SU-DHL-6 (cell line): ENCODE measurements at regions not wholly inside any gene's neighbourhood (a gene's known extent, or its start where the extent isn't known, plus 50 kb on each side); places are given as distances from the start of the nearest gene placed in this dataset.

Source experiments
- H2AFZ ChIP-seq: fragments of 200-600 bp; sonication (generic); 2 replicates; pipeline ENCODE4 v1.6.1; 2014; ENCODE audit warnings: low read depth, mild to moderate bottlenecking, moderate library complexity, mixed read lengths, antibody characterized with exemption, low read length; ENCODE audit not compliant: severe bottlenecking
- H3F3A ChIP-seq: fragments of 200-600 bp; shearing (Covaris generic); 2 replicates; pipeline ENCODE4 v1.6.0; 2016; ENCODE audit warnings: antibody characterized with exemption, mild to moderate bottlenecking; ENCODE audit not compliant: insufficient read depth
- H3K27ac ChIP-seq: fragments of 200-600 bp; sonication (generic); 2 replicates; pipeline ENCODE4 v1.5.1; 2016; ENCODE audit warnings: low read depth, mild to moderate bottlenecking, low read length, moderate library complexity, mixed read lengths
- H3K27me3 ChIP-seq: fragments of 200-600 bp; sonication (generic), shearing (Covaris generic); 2 replicates; pipeline ENCODE4 v1.6.0; 2014; ENCODE audit warnings: mild to moderate bottlenecking, low read length
- H3K36me3 ChIP-seq: fragments of 200-600 bp; sonication (generic); 2 replicates; pipeline ENCODE4 v1.6.1; 2014; ENCODE audit warnings: mild to moderate bottlenecking, low read length, mixed read lengths
- H3K4me2 ChIP-seq: fragments of 300-600, 200-600 bp; shearing (Covaris generic), sonication (generic); 2 replicates; pipeline ENCODE4 v1.6.0; 2014; ENCODE audit warnings: low read length, low read depth, mild to moderate bottlenecking; ENCODE audit not compliant: poor library complexity, severe bottlenecking
- H3K4me3 ChIP-seq: fragments of 200-600 bp; sonication (generic); 2 replicates; pipeline ENCODE4 v1.5.1; 2014; ENCODE audit warnings: antibody characterized with exemption, low read length, mild to moderate bottlenecking, mixed read lengths; ENCODE audit not compliant: insufficient read depth, poor library complexity, severe bottlenecking
- H3K79me2 ChIP-seq: fragments of 200-600 bp; sonication (generic); 2 replicates; pipeline ENCODE4 v1.6.1; 2014; ENCODE audit warnings: mild to moderate bottlenecking, low read length, moderate library complexity; ENCODE audit not compliant: insufficient read depth
- H3K9ac ChIP-seq: fragments of 200-600 bp; sonication (generic); 2 replicates; pipeline ENCODE4 v1.7.0; 2014; ENCODE audit warnings: mild to moderate bottlenecking, low read length
- H3K9me2 ChIP-seq: fragments of 200-600 bp; sonication (generic); replicated peaks from 2 replicates; pipeline ENCODE4 v1.6.1; 2014; ENCODE audit warnings: low read length; ENCODE audit not compliant: insufficient read depth
- H3K9me3 ChIP-seq: fragments of 200-600 bp; sonication (generic); 2 replicates; pipeline ENCODE4 v1.6.1; 2014; ENCODE audit warnings: low read length, mixed read lengths; ENCODE audit not compliant: insufficient read depth
- H4K20me1 ChIP-seq: fragments of 200-600 bp; sonication (generic); 2 replicates; pipeline ENCODE4 v1.6.1; 2014; ENCODE audit warnings: low read depth, mild to moderate bottlenecking, antibody characterized with exemption, low read length, moderate library complexity, mixed read lengths
- EZH2phosphoT487 ChIP-seq: fragments of 200-600 bp; sonication (generic), shearing (Covaris generic); conservative IDR thresholded peaks from 2 replicates; pipeline ENCODE4 v1.6.1; 2018; ENCODE audit warnings: mild to moderate bottlenecking, antibody characterized with exemption, low read length, moderate library complexity, mixed read lengths
- TF ChIP-seq, protein P1 (sequence below): fragments of 200-600 bp; sonication (generic); IDR thresholded peaks from one replicate; pipeline ENCODE4 v1.5.1; 2017; ENCODE audit warnings: antibody characterized with exemption, mild to moderate bottlenecking, low read length, moderate library complexity; ENCODE audit not compliant: insufficient read depth, poor library complexity, severe bottlenecking

DNA sequence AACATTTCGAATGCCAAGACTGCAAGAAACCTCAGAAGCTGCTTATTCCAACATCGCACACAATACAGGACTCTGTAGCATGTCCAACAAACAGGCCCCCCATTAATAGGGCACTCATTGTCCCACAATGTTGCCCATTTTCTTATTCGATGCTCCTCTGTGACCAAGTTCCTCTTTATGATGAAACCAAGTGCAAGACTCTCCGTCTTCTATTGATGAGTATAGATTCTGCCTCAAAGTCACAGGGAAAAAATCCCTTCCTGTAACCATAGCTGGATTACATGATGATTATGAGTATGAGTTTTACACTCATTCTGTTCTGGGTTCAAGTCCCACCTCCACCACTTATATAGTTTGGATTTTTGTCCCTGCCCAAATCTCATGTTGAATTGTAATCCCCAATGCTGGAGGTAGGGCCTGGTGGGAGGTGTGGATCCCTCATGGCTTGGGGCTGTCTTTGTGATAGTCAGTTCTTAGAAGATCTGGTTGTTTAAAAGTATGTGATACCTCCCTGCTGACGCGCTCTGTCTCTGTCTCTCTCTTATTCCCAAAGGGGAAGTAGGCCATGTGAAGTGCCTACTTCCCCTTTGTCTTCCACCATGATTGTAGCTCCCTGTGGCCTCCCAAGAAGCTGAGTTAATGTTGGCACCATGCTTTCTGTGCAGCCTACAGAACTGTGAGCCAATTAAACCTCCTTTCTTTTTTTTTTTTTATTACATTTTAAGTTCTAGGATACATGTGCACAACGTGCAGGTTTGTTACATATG lies 148.7 kb downstream of the OSR1 start:
- no peak overlapping the region for H2AFZ ChIP-seq
- H3K4me2 ChIP-seq, result no peak overlapping the region
- no peaks in the 10 kb centered on the region for H3K79me2 ChIP-seq
- H4K20me1 ChIP-seq, result no peaks in the 10 kb centered on the region
- no peaks in the 10 kb centered on the region for H3K27me3 ChIP-seq
- H3K9me3 ChIP-seq, result no peaks in the 10 kb centered on the region
- no peaks in the 10 kb centered on the region for H3F3A ChIP-seq
- TF ChIP-seq, protein P1, sequence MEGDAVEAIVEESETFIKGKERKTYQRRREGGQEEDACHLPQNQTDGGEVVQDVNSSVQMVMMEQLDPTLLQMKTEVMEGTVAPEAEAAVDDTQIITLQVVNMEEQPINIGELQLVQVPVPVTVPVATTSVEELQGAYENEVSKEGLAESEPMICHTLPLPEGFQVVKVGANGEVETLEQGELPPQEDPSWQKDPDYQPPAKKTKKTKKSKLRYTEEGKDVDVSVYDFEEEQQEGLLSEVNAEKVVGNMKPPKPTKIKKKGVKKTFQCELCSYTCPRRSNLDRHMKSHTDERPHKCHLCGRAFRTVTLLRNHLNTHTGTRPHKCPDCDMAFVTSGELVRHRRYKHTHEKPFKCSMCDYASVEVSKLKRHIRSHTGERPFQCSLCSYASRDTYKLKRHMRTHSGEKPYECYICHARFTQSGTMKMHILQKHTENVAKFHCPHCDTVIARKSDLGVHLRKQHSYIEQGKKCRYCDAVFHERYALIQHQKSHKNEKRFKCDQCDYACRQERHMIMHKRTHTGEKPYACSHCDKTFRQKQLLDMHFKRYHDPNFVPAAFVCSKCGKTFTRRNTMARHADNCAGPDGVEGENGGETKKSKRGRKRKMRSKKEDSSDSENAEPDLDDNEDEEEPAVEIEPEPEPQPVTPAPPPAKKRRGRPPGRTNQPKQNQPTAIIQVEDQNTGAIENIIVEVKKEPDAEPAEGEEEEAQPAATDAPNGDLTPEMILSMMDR, result no peak
- TF ChIP-seq EZH2phosphoT487, result no peak
- H3K36me3 ChIP-seq, result no peaks in the 10 kb centered on the region
- no peak overlapping the region for H3K27ac ChIP-seq
- H3K4me3 ChIP-seq, result no peak overlapping the region
- H3K9me2 ChIP-seq, result no peaks in the 10 kb centered on the region
- H3K9ac ChIP-seq, result no peak overlapping the region

DNA sequence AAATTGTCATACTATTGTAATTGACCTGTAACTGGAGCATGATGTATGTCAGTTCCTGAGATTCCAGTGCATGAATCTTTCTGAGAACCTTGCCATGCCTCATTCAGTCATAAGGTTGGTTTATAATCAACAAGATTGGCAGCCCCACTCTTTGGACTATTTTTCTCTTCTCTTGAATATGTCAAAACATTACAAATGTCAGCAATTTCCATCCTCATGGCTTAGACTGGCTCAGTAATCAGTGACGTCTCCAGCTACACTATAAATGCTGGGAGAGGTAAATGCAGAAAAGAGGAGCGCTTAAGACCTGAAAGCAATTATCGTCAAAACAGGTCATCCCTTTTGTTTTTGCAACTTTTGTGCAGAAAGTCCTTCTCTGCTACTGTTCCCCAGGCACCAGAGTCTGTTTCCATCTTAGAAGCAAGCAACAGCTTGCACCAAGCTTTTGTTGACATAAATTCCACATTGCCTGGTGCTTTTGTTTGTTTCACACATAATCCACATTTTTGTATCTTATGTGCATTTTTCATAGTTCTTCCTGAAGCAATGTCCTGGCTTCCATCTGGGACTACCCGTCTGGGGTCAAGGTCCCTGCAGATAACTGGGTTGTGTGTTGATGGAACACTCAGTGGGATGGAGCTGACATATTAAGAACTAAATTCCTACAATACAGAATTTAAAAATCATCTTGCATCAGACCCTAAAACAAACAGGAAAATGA lies 149.8 kb downstream of the OSR1 start:
- Histone ChIP-seq H3K9ac (no peak overlapping the region), H3K36me3 (no peaks in the 10 kb centered on the region), H3F3A (no peaks in the 10 kb centered on the region), H2AFZ (no peak overlapping the region), H3K27me3 (no peaks in the 10 kb centered on the region), H3K9me3 (no peaks in the 10 kb centered on the region), H4K20me1 (no peaks in the 10 kb centered on the region), H3K4me3 (no peak overlapping the region), H3K27ac (no peak overlapping the region), H3K79me2 (no peaks in the 10 kb centered on the region), H3K4me2 (no peak overlapping the region), H3K9me2 (no peaks in the 10 kb centered on the region)
- no peak for TF ChIP-seq EZH2phosphoT487
- TF ChIP-seq, protein P1, result no peak

DNA sequence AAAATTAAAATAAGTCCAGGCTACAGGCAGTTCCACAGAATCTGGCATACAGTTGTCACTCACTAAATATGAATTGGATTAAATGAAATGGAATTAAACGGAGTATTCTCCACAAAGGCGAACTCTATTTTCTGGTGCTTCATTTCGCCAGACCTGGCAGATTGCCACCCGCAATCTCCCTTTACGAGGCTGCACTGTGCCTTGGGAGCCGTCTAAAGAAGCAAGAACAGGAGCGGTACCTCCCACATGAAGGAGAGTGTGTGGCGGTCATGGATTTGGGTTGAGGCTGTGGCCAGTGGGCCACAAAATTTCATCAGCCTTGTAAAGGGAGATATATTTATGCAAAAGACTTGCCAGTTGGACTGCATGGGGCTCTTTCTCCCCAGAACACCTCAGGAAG lies 151.0 kb downstream of the OSR1 start:
- TF ChIP-seq, protein P1, result no peak
- no peak for TF ChIP-seq EZH2phosphoT487
- Histone ChIP-seq H2AFZ (no peak overlapping the region), H3K79me2 (no peaks in the 10 kb centered on the region), H3F3A (no peaks in the 10 kb centered on the region), H3K4me2 (no peak overlapping the region), H3K9ac (no peak overlapping the region), H3K4me3 (no peak overlapping the region), H3K27me3 (no peaks in the 10 kb centered on the region), H3K9me2 (no peaks in the 10 kb centered on the region), H3K9me3 (no peaks in the 10 kb centered on the region), H4K20me1 (no peaks in the 10 kb centered on the region), H3K27ac (no peak overlapping the region), H3K36me3 (no peaks in the 10 kb centered on the region)
